ENCODE measurements at regions not wholly inside any gene's neighbourhood (a gene's known extent, or its start where the extent isn't known, plus 50 kb on each side); places are given as distances from the start of the nearest gene placed in this dataset.

- Histone ChIP-seq H3K23ac (ENCODE audit: insufficient read length, low read depth, low read length) (no peak overlapping the region), H3K14ac (ENCODE audit: insufficient read depth, low read length) (no peak overlapping the region; the same call in 1 of the 2 replicates), H2BK20ac (ENCODE audit: low read depth, low read length, poor library complexity, severe bottlenecking) (no peak overlapping the region), H2AK5ac (ENCODE audit: insufficient read length, low read length) (no peak overlapping the region), H2BK120ac (ENCODE audit: low read depth, low read length, poor library complexity, severe bottlenecking) (no peak overlapping the region), H2AFZ (ENCODE audit: low read length) (no peak overlapping the region), H3K79me1 (ENCODE audit: insufficient read depth, low read depth, low read length, poor library complexity, severe bottlenecking) (no peaks in the 10 kb centered on the region), H4K91ac (ENCODE audit: insufficient read length, low read depth, low read length) (no peak overlapping the region), H2BK12ac (ENCODE audit: insufficient read length, low read depth, low read length) (no peak overlapping the region), H4K8ac (replicated peaks; ENCODE audit: insufficient read length, low read depth, low read length) (no peak overlapping the region), H3K27ac (ENCODE audit: insufficient read length, low read depth, low read length) (no peak overlapping the region), H3K23me2 (ENCODE audit: insufficient read length, low read depth, low read length, poor library complexity, severe bottlenecking) (no peaks in the 10 kb centered on the region), H3K4ac (ENCODE audit: low read depth, low read length) (no peak overlapping the region), H3K4me1 (ENCODE audit: insufficient read depth, low read length) (no peaks in the 10 kb centered on the region), H3K4me2 (ENCODE audit: insufficient read depth, insufficient read length, low read length) (no peak overlapping the region), H2BK15ac (ENCODE audit: low read depth, low read length) (no peak overlapping the region), H3K9me3 (ENCODE audit: control insufficient read depth, low read depth, low read length) (no peaks in the 10 kb centered on the region), H3K56ac (ENCODE audit: insufficient read length, low read depth, low read length) (no peak overlapping the region), H3K79me2 (ENCODE audit: insufficient read depth, low read length) (no peaks in the 10 kb centered on the region), H4K5ac (ENCODE audit: insufficient read length, low read depth, low read length) (no peak overlapping the region), H3T11ph (ENCODE audit: low read length) (no peak overlapping the region), H2BK5ac (ENCODE audit: insufficient read length, low read length) (no peak overlapping the region), H4K20me1 (ENCODE audit: control insufficient read depth, insufficient read depth, insufficient read length) (no peaks in the 10 kb centered on the region), H3K18ac (ENCODE audit: insufficient read length, low read depth, low read length) (no peak overlapping the region), H3K27me3 (ENCODE audit: insufficient read depth, low read length) (no peaks in the 10 kb centered on the region), H3K9ac (ENCODE audit: extremely low read depth, insufficient read length, low read length) (no peak overlapping the region)
- Mint-ChIP-seq H3K36me3 (ENCODE audit: insufficient read depth in 1 of 3, low read depth in 3 of 3) (no peaks in the 10 kb centered on the region; a peak in 1 of 7 replicates), H3K4me3 (no peak overlapping the region), H3K27ac (no peak overlapping the region), H3K9me3 (no peaks in the 10 kb centered on the region), H3K4me1 (peaks cover 0 to 8% of the 10 kb centered on the region in 2 experiments; a peak in 2 of 4 replicates), H3K27me3 (ENCODE audit: low read depth) (peaks cover 2% of the 10 kb centered on the region)
- WGBS (ENCODE audit: extremely low coverage, insufficient read length, low lambda C conversion rate) = no CpG with 5 or more reads among the region's 20 CpGs
- no peak for DNase-seq
- TF ChIP-seq, protein P1, sequence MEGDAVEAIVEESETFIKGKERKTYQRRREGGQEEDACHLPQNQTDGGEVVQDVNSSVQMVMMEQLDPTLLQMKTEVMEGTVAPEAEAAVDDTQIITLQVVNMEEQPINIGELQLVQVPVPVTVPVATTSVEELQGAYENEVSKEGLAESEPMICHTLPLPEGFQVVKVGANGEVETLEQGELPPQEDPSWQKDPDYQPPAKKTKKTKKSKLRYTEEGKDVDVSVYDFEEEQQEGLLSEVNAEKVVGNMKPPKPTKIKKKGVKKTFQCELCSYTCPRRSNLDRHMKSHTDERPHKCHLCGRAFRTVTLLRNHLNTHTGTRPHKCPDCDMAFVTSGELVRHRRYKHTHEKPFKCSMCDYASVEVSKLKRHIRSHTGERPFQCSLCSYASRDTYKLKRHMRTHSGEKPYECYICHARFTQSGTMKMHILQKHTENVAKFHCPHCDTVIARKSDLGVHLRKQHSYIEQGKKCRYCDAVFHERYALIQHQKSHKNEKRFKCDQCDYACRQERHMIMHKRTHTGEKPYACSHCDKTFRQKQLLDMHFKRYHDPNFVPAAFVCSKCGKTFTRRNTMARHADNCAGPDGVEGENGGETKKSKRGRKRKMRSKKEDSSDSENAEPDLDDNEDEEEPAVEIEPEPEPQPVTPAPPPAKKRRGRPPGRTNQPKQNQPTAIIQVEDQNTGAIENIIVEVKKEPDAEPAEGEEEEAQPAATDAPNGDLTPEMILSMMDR (conservative IDR thresholded peaks at IDR 0.05) = no peak
Measured at GRCh38 chr17:79168486-79169055, 93.9 kb downstream of the ENGASE start.

Measured in H9 (cell line).